ENCODE measurements at regions not wholly inside any gene's neighbourhood (a gene's known extent, or its start where the extent isn't known, plus 50 kb on each side); places are given as distances from the start of the nearest gene placed in this dataset.

- no peak for TF ChIP-seq CTCF (IDR thresholded peaks at IDR 0.05)
- no peak for DNase-seq (ENCODE audit: low spot score)
- Histone ChIP-seq H3K4me3 (no peak overlapping the region), H3K27ac (no peak overlapping the region)
Observed at GRCh38 chr3:87361956-87362355, 85.6 kb upstream of the POU1F1 start.

- no peak for TF ChIP-seq CTCF (IDR thresholded peaks at IDR 0.05)
- Histone ChIP-seq H3K27ac (no peak overlapping the region), H3K4me3 (no peak overlapping the region)
- DNase-seq (ENCODE audit: low spot score): no peak
Observed at GRCh38 chr3:87361271-87361670, 84.9 kb upstream of the POU1F1 start.

GRCh38 chr3:87359826-87360225 lies 83.4 kb upstream of the POU1F1 start:
- TF ChIP-seq CTCF (IDR thresholded peaks at IDR 0.05): no peak
- Histone ChIP-seq H3K4me3 (no peak overlapping the region), H3K27ac (no peak overlapping the region)
- no peak for DNase-seq (ENCODE audit: low spot score)

GRCh38 chr3:87359025-87359424 lies 82.6 kb upstream of the POU1F1 start:
- Histone ChIP-seq H3K4me3 (no peak overlapping the region), H3K27ac (no peak overlapping the region)
- TF ChIP-seq CTCF (IDR thresholded peaks at IDR 0.05): no peak
- no peak for DNase-seq (ENCODE audit: low spot score)

GRCh38 chr3:87358066-87358465 lies 81.7 kb upstream of the POU1F1 start:
- DNase-seq (ENCODE audit: low spot score): no peak
- TF ChIP-seq CTCF (IDR thresholded peaks at IDR 0.05): no peak
- H3K4me3 ChIP-seq: no peak overlapping the region
- H3K27ac ChIP-seq: no peak overlapping the region

- TF ChIP-seq CTCF (IDR thresholded peaks at IDR 0.05): no peak
- no peak for DNase-seq (ENCODE audit: low spot score)
- no peak overlapping the region for H3K4me3 ChIP-seq
- no peak overlapping the region for H3K27ac ChIP-seq
Observed at GRCh38 chr3:87354398-87354797, 78.0 kb upstream of the POU1F1 start.

- H3K4me3 ChIP-seq: no peak overlapping the region
- DNase-seq (ENCODE audit: low spot score): no peak
- H3K27ac ChIP-seq: no peak overlapping the region
- TF ChIP-seq CTCF (IDR thresholded peaks at IDR 0.05): no peak
Observed at GRCh38 chr3:87351937-87352336, 75.6 kb upstream of the POU1F1 start.

Measured in coronary artery (tissue), 2 donors.